ENCODE measurements at regions not wholly inside any gene's neighbourhood (a gene's known extent, or its start where the extent isn't known, plus 50 kb on each side); places are given as distances from the start of the nearest gene placed in this dataset.

GRCh38 chr11:95690100-95690499 is 99.5 kb downstream of the FAM76B start:
- no peak for DNase-seq

- DNase-seq, result no peak
Measured at GRCh38 chr11:95688501-95689222, 100.9 kb downstream of the FAM76B start.

GRCh38 chr11:95688015-95688414 is 101.6 kb downstream of the FAM76B start:
- no peak for DNase-seq

GRCh38 chr11:95686265-95686664 is 103.3 kb downstream of the FAM76B start:
- no peak for DNase-seq

GRCh38 chr11:95684701-95685100 is 104.9 kb downstream of the FAM76B start:
- DNase-seq, result peak in 1 of 2 experiments; percentile 50

GRCh38 chr11:95684170-95684569 is 105.4 kb downstream of the FAM76B start:
- no peak for DNase-seq

GRCh38 chr11:95682552-95682951 is 107.0 kb downstream of the FAM76B start:
- DNase-seq, result peak in 1 of 2 experiments; percentile 51

- DNase-seq, result no peak
Measured at GRCh38 chr11:95680169-95680929, 109.2 kb downstream of the FAM76B start.

GRCh38 chr11:95678988-95679387 is 110.6 kb downstream of the FAM76B start:
- DNase-seq, result no peak

GRCh38 chr11:95676308-95676707 is 113.3 kb downstream of the FAM76B start:
- DNase-seq, result no peak

GRCh38 chr11:95675585-95675984 is 114.0 kb downstream of the FAM76B start:
- DNase-seq, result no peak

- peak in 1 of 2 experiments; percentile 62 for DNase-seq
Measured at GRCh38 chr11:95674657-95675358, 114.8 kb downstream of the FAM76B start.

GRCh38 chr11:95671768-95672167 is 117.8 kb downstream of the FAM76B start:
- DNase-seq, result no peak

- no peak for DNase-seq
Measured at GRCh38 chr11:95668131-95668530, 121.5 kb downstream of the FAM76B start.

- DNase-seq, result no peak
Measured at GRCh38 chr11:95661162-95661561, 128.4 kb downstream of the FAM76B start.

GRCh38 chr11:95660038-95660437 is 129.5 kb downstream of the FAM76B start:
- DNase-seq, result no peak

- no peak for DNase-seq
Measured at GRCh38 chr11:95659088-95659487, 130.5 kb downstream of the FAM76B start.

GRCh38 chr11:95655536-95655935 is 134.0 kb downstream of the FAM76B start:
- DNase-seq, result no peak

- no peak for DNase-seq
Measured at GRCh38 chr11:95653680-95654079, 135.9 kb downstream of the FAM76B start.

GRCh38 chr11:95653099-95653498 is 136.5 kb downstream of the FAM76B start:
- no peak for DNase-seq

GRCh38 chr11:95652002-95652472 is 137.5 kb downstream of the FAM76B start:
- no peak for DNase-seq

GRCh38 chr11:95650276-95650675 is 139.3 kb downstream of the FAM76B start:
- DNase-seq, result no peak

- DNase-seq, result no peak
Measured at GRCh38 chr11:95647871-95648270, 141.7 kb downstream of the FAM76B start.

GRCh38 chr11:95647355-95647754 is 142.2 kb downstream of the FAM76B start:
- no peak for DNase-seq

Measured in activated T-cell treated with anti-CD3 and anti-CD28 coated beads, Interleukin-2, amount 50 U/mL, for 48 hours (primary cell).